ENCODE measurements at regions not wholly inside any gene's neighbourhood (a gene's known extent, or its start where the extent isn't known, plus 50 kb on each side); places are given as distances from the start of the nearest gene placed in this dataset.
A peak's percentile ranks its signal among the peaks of the same experiment; 100 is the strongest.
"Not testable (repeated sequence)": the region's sequence is repeated elsewhere in the genome, so short reads cannot be mapped to it uniquely, and the experiment has no call there.

- peaks cover 3 to 5% of the 10 kb centered on the region in 2 donors for H3K9me3 Mint-ChIP-seq
- ATAC-seq (no peak), DNase-seq (ENCODE audit: low spot score in 2 of 2) (no peak)
- no peak overlapping the region for H3K27ac Mint-ChIP-seq
- H3K36me3 Mint-ChIP-seq = no peaks in the 10 kb centered on the region
These were observed 146.4 kb upstream of the LMNTD1 start for GRCh38 chr12:25699454-25699853.

GRCh38 chr12:25701290-25701689 is 148.2 kb upstream of the LMNTD1 start:
- Mint-ChIP-seq H3K9me3 (peaks cover 3 to 7% of the 10 kb centered on the region in 2 donors), H3K27ac (no peak overlapping the region), H3K36me3 (peaks cover 0 to 2% of the 10 kb centered on the region in 2 donors)
- ATAC-seq = no peak
- DNase-seq (ENCODE audit: low spot score in 2 of 2) = no peak

- H3K27ac Mint-ChIP-seq = no peak overlapping the region
- ATAC-seq = no peak
- no peak for DNase-seq (ENCODE audit: low spot score in 2 of 2)
- H3K36me3 Mint-ChIP-seq = peaks cover 0 to 13% of the 10 kb centered on the region in 2 donors
- peaks cover 7 to 13% of the 10 kb centered on the region in 2 donors for H3K9me3 Mint-ChIP-seq
These were observed 149.5 kb upstream of the LMNTD1 start for GRCh38 chr12:25702553-25702952.

GRCh38 chr12:25705261-25705660 is 152.2 kb upstream of the LMNTD1 start:
- Mint-ChIP-seq H3K9me3 (peaks cover 14 to 19% of the 10 kb centered on the region in 2 donors), H3K27ac (peak overlapping the region in 1 of 2 donors; percentile 11), H3K36me3 (peaks cover 0 to 13% of the 10 kb centered on the region in 2 donors)
- ATAC-seq (no peak), DNase-seq (ENCODE audit: low spot score in 2 of 2) (no peak)

- peaks cover 14 to 19% of the 10 kb centered on the region in 2 donors for H3K9me3 Mint-ChIP-seq
- not testable (repeated sequence) for DNase-seq (ENCODE audit: low spot score in 2 of 2); H3K27ac Mint-ChIP-seq; ATAC-seq
- peaks cover 0 to 13% of the 10 kb centered on the region in 2 donors for H3K36me3 Mint-ChIP-seq
These were observed 153.6 kb upstream of the LMNTD1 start for GRCh38 chr12:25706646-25707045.

GRCh38 chr12:25707056-25707455 is 154.0 kb upstream of the LMNTD1 start:
- DNase-seq (ENCODE audit: low spot score in 2 of 2) (no peak), ATAC-seq (no peak)
- Mint-ChIP-seq H3K9me3 (peaks cover 14 to 19% of the 10 kb centered on the region in 2 donors), H3K36me3 (peaks cover 0 to 13% of the 10 kb centered on the region in 2 donors), H3K27ac (no peak overlapping the region)

- peaks cover 14 to 19% of the 10 kb centered on the region in 2 donors for H3K9me3 Mint-ChIP-seq
- no peak for ATAC-seq
- no peak overlapping the region for H3K27ac Mint-ChIP-seq
- H3K36me3 Mint-ChIP-seq = peaks cover 0 to 13% of the 10 kb centered on the region in 2 donors
- no peak for DNase-seq (ENCODE audit: low spot score in 2 of 2)
These were observed 155.6 kb upstream of the LMNTD1 start for GRCh38 chr12:25708661-25709060.

- peaks cover 0 to 13% of the 10 kb centered on the region in 2 donors for H3K36me3 Mint-ChIP-seq
- no peak overlapping the region for H3K27ac Mint-ChIP-seq
- ATAC-seq (no peak), DNase-seq (ENCODE audit: low spot score in 2 of 2) (no peak)
- H3K9me3 Mint-ChIP-seq = peaks cover 14 to 19% of the 10 kb centered on the region in 2 donors
These were observed 157.0 kb upstream of the LMNTD1 start for GRCh38 chr12:25710128-25710527.

- DNase-seq (ENCODE audit: low spot score in 2 of 2); ATAC-seq; H3K27ac Mint-ChIP-seq: not testable (repeated sequence)
- H3K9me3 Mint-ChIP-seq = peaks cover 15 to 19% of the 10 kb centered on the region in 2 donors
- peaks cover 0 to 13% of the 10 kb centered on the region in 2 donors for H3K36me3 Mint-ChIP-seq
These were observed 158.0 kb upstream of the LMNTD1 start for GRCh38 chr12:25710938-25711605.

GRCh38 chr12:25712169-25712568 is 159.1 kb upstream of the LMNTD1 start:
- H3K36me3 Mint-ChIP-seq = peaks cover 0 to 2% of the 10 kb centered on the region in 2 donors
- peaks cover 10 to 14% of the 10 kb centered on the region in 2 donors for H3K9me3 Mint-ChIP-seq
- DNase-seq (ENCODE audit: low spot score in 2 of 2) (no peak), ATAC-seq (peak in 1 of 2 donors; percentile 43)
- no peak overlapping the region for H3K27ac Mint-ChIP-seq

- DNase-seq (ENCODE audit: low spot score in 2 of 2) (no peak), ATAC-seq (no peak)
- Mint-ChIP-seq H3K36me3 (no peaks in the 10 kb centered on the region), H3K9me3 (peaks cover 9 to 13% of the 10 kb centered on the region in 2 donors), H3K27ac (no peak overlapping the region)
These were observed 160.2 kb upstream of the LMNTD1 start for GRCh38 chr12:25713264-25713663.

GRCh38 chr12:25714198-25714984 is 161.3 kb upstream of the LMNTD1 start:
- DNase-seq (ENCODE audit: low spot score in 2 of 2) (no peak), ATAC-seq (no peak)

GRCh38 chr12:25715102-25715501 is 162.0 kb upstream of the LMNTD1 start:
- H3K27ac Mint-ChIP-seq = no peak overlapping the region
- DNase-seq (ENCODE audit: low spot score in 2 of 2) (no peak), ATAC-seq (no peak)
- no peaks in the 10 kb centered on the region for H3K36me3 Mint-ChIP-seq
- peaks cover 4 to 7% of the 10 kb centered on the region in 2 donors for H3K9me3 Mint-ChIP-seq

More at GRCh38 chr12:25714198-25714984, 161.3 kb upstream of the LMNTD1 start:
- peaks cover 4 to 7% of the 10 kb centered on the region in 2 donors for H3K9me3 Mint-ChIP-seq
- no peaks in the 10 kb centered on the region for H3K36me3 Mint-ChIP-seq
- no peak overlapping the region for H3K27ac Mint-ChIP-seq

- H3K9me3 Mint-ChIP-seq = peaks cover 0 to 4% of the 10 kb centered on the region in 2 donors
- ATAC-seq = no peak
- H3K36me3 Mint-ChIP-seq = no peaks in the 10 kb centered on the region
- no peak for DNase-seq (ENCODE audit: low spot score in 2 of 2)
- no peak overlapping the region for H3K27ac Mint-ChIP-seq
These were observed 163.8 kb upstream of the LMNTD1 start for GRCh38 chr12:25716842-25717241.

GRCh38 chr12:25717552-25717951 is 164.5 kb upstream of the LMNTD1 start:
- H3K36me3 Mint-ChIP-seq = no peaks in the 10 kb centered on the region
- DNase-seq (ENCODE audit: low spot score in 2 of 2) = no peak
- ATAC-seq = no peak
- peaks cover 0 to 4% of the 10 kb centered on the region in 2 donors for H3K9me3 Mint-ChIP-seq
- no peak overlapping the region for H3K27ac Mint-ChIP-seq

GRCh38 chr12:25718081-25718731 is 165.1 kb upstream of the LMNTD1 start:
- H3K27ac Mint-ChIP-seq = no peak overlapping the region
- ATAC-seq (no peak), DNase-seq (ENCODE audit: low spot score in 2 of 2) (no peak)

GRCh38 chr12:25719505-25719904 is 166.4 kb upstream of the LMNTD1 start:
- no peaks in the 10 kb centered on the region for H3K36me3 Mint-ChIP-seq
- no peak for ATAC-seq
- H3K27ac Mint-ChIP-seq = no peak overlapping the region
- peaks cover 0 to 4% of the 10 kb centered on the region in 2 donors for H3K9me3 Mint-ChIP-seq
- no peak for DNase-seq (ENCODE audit: low spot score in 2 of 2)

More at GRCh38 chr12:25718081-25718731, 165.1 kb upstream of the LMNTD1 start:
- Mint-ChIP-seq H3K36me3 (no peaks in the 10 kb centered on the region), H3K9me3 (peaks cover 0 to 4% of the 10 kb centered on the region in 2 donors)

All from activated naive CD4-positive, alpha-beta T cell treated with anti-CD3 and anti-CD28 coated beads, Interleukin-2, amount 50 U/mL, for 72 hours (primary cell).